Prostate gland (tissue), 2 donors: ENCODE measurements at regions not wholly inside any gene's neighbourhood (a gene's known extent, or its start where the extent isn't known, plus 50 kb on each side); places are given as distances from the start of the nearest gene placed in this dataset.

Experiments used
- DNase-seq: peaks from one replicate; pipeline ENCODE4 v3.0.0-alpha.2; 2019; ENCODE audit warnings: low spot score
- H3K27ac ChIP-seq, 2 donors: fragments of 200-600 bp; sonication (generic); 2 replicates each; pipeline ENCODE4 v1.5.1; 2017 to 2019
- H3K27me3 ChIP-seq: fragments of 200-600 bp; sonication (generic); replicated peaks from 2 replicates; pipeline ENCODE4 v1.5.1; 2019; ENCODE audit not compliant: insufficient read depth
- H3K36me3 ChIP-seq, 2 donors: fragments of 200-600 bp; sonication (generic); 1 replicate in 1 of 2; 2 replicates in 1 of 2; pipeline versions ENCODE4 v1.5.1 to v1.8.1; 2017 to 2019
- H3K4me1 ChIP-seq: fragments of 200-600 bp; sonication (generic); replicated peaks from 2 replicates; pipeline ENCODE4 v1.5.1; 2019
- H3K4me3 ChIP-seq, 2 donors: fragments of 200-600 bp; sonication (generic); 2 replicates each; pipeline ENCODE4 v1.5.1; 2017 to 2019
- H3K9me3 ChIP-seq: fragments of 200-600 bp; sonication (generic); 2 replicates; pipeline ENCODE4 v1.5.1; 2017
- POLR2A ChIP-seq: fragments of 450-650 bp; IDR thresholded peaks from one replicate; pipeline ENCODE4 v1.6.1; 2016; ENCODE audit warnings: antibody characterized with exemption, mild to moderate bottlenecking
- POLR2AphosphoS5 ChIP-seq: sonication (generic); formaldehyde crosslinking; IDR thresholded peaks from one replicate; pipeline ENCODE4 v1.6.1; 2017; ENCODE audit warnings: antibody characterized with exemption
- WGBS: methylation state at CpG from one replicate; pipeline ENCODE4 v1.1.5; 2018; 5-methylcytosine and 5-hydroxymethylcytosine counted together
- intact Hi-C: fragments of 100-400 bp; cut with DNase I; formaldehyde crosslinking; loops from one replicate; pipeline ENCODE4 v1.14.2; 2022
- TF ChIP-seq, protein P1 (sequence below), 4 experiments: fragments of 200-600 bp in 2 of 4; fragments of 450-650 bp in 2 of 4; sonication (generic) in 2 of 4; IDR thresholded peaks; 1 replicate in 3 of 4; 2 replicates in 1 of 4; pipeline ENCODE4 v1.5.1; 2016 to 2019; ENCODE audit warnings: antibody characterized with exemption in 4 of 4, mild to moderate bottlenecking in 2 of 4, moderate library complexity in 2 of 4

DNA sequence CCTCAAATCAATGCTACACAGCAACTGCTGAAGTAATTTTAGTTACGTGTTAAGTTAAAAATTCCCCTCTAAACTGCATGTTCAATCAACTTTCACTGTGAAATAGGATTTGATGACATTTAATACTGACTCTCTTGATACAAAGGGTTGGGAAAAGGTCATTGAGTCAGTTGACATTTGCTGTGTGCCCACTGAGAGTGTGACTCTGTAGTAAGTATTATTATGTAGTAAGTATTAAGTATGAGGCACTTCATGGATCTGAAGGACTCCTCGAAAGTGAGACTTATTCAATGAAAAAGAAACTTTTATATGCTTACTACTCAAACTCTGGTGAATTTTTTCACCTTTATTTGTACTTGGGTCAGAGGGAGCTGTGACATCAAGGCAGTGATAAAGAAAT lies 83.1 kb upstream of the S1PR1 start:
- Histone ChIP-seq H3K36me3 (no peaks in the 10 kb centered on the region), H3K27ac (no peak overlapping the region), H3K4me3 (no peak overlapping the region), H3K27me3 (no peaks in the 10 kb centered on the region), H3K4me1 (no peaks in the 10 kb centered on the region), H3K9me3 (no peaks in the 10 kb centered on the region)
- 92% methylated on average over 2 of the region's 2 CpGs for WGBS
- no peak for DNase-seq
- intact Hi-C loops = no loop called here
- TF ChIP-seq, protein P1, sequence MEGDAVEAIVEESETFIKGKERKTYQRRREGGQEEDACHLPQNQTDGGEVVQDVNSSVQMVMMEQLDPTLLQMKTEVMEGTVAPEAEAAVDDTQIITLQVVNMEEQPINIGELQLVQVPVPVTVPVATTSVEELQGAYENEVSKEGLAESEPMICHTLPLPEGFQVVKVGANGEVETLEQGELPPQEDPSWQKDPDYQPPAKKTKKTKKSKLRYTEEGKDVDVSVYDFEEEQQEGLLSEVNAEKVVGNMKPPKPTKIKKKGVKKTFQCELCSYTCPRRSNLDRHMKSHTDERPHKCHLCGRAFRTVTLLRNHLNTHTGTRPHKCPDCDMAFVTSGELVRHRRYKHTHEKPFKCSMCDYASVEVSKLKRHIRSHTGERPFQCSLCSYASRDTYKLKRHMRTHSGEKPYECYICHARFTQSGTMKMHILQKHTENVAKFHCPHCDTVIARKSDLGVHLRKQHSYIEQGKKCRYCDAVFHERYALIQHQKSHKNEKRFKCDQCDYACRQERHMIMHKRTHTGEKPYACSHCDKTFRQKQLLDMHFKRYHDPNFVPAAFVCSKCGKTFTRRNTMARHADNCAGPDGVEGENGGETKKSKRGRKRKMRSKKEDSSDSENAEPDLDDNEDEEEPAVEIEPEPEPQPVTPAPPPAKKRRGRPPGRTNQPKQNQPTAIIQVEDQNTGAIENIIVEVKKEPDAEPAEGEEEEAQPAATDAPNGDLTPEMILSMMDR (IDR thresholded peaks at IDR 0.05) = no peak
- TF ChIP-seq POLR2AphosphoS5 = no peak
- TF ChIP-seq POLR2A = no peak

DNA sequence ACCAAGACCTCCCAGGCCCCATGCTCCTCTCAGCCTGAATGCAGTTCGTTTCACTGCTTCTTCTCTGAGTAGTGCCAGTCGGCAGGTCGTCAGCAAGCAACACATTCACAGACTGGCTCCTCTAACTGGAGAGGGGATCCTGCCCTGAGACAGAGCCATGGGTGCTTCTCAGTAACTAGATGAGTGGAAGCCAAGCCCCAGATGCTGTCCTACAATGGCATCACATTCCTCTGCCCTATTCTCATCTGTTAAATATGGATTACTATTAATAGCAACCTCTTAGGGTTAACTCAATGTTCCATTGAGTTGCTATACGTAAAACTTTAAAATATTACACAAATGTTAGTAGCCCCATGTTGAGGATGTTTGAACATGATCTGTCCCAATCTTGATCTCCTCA lies 84.2 kb upstream of the S1PR1 start:
- H3K27me3 ChIP-seq = no peaks in the 10 kb centered on the region
- intact Hi-C loops = no loop called here
- no peaks in the 10 kb centered on the region for H3K36me3 ChIP-seq
- no peak for DNase-seq
- no peak overlapping the region for H3K27ac ChIP-seq
- 87% methylated on average over 4 of the region's 4 CpGs for WGBS
- TF ChIP-seq, protein P1 (IDR thresholded peaks at IDR 0.05) = no peak
- TF ChIP-seq POLR2A (no peak), POLR2AphosphoS5 (no peak)
- no peak overlapping the region for H3K4me3 ChIP-seq
- H3K4me1 ChIP-seq = no peaks in the 10 kb centered on the region
- H3K9me3 ChIP-seq = no peaks in the 10 kb centered on the region

DNA sequence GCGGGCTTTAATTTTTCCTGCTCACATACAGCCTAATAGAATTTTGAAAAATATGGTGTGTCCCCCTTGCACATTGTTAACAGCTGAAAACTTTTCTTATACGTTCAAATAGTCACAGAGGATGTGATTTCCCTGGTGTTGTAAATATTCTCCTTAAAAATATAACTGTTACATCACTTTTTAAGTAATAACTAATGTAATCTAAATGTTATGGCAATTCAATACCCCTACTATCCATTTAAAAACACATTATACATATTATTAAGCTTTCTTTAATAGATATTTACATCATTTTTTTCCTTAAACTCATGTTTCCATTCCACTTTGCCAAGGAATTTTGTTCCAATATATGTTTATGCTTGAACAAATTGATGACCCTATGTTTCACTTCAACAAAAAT lies 85.5 kb upstream of the S1PR1 start:
- Histone ChIP-seq H3K4me1 (no peaks in the 10 kb centered on the region), H3K36me3 (no peaks in the 10 kb centered on the region), H3K27me3 (no peaks in the 10 kb centered on the region), H3K27ac (no peak overlapping the region), H3K9me3 (no peaks in the 10 kb centered on the region), H3K4me3 (no peak overlapping the region)
- WGBS = 92% methylated on average over 2 of the region's 2 CpGs
- intact Hi-C loops = no loop called here
- no peak for DNase-seq
- TF ChIP-seq, protein P1 (IDR thresholded peaks at IDR 0.05) = no peak
- no peak for TF ChIP-seq POLR2AphosphoS5
- TF ChIP-seq POLR2A = no peak

DNA sequence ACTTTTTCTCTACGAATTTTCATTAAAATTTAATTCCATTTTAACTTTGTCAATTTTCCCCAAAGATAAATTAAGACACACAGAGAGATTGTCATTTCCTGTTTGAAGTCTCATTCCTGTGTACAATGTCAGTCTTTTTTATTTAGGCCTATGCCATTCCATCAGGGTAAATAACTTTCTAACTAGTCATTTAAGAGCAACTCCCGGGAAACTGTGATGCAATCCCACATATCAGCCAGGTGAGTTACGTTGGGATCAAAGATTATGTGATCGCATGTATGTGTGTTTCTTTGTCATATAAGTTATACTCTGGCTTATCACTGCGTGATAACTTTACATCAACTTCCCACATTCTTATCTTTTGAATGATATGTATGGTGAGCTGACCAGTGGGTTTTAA lies 86.1 kb upstream of the S1PR1 start:
- no peak for DNase-seq
- Histone ChIP-seq H3K27me3 (no peaks in the 10 kb centered on the region), H3K27ac (no peak overlapping the region), H3K36me3 (no peaks in the 10 kb centered on the region), H3K4me1 (no peaks in the 10 kb centered on the region), H3K4me3 (no peak overlapping the region), H3K9me3 (no peaks in the 10 kb centered on the region)
- TF ChIP-seq POLR2A (no peak), POLR2AphosphoS5 (no peak)
- TF ChIP-seq, protein P1 (IDR thresholded peaks at IDR 0.05) = no peak
- intact Hi-C loops = no loop called here
- 74% methylated on average over 5 of the region's 5 CpGs for WGBS

DNA sequence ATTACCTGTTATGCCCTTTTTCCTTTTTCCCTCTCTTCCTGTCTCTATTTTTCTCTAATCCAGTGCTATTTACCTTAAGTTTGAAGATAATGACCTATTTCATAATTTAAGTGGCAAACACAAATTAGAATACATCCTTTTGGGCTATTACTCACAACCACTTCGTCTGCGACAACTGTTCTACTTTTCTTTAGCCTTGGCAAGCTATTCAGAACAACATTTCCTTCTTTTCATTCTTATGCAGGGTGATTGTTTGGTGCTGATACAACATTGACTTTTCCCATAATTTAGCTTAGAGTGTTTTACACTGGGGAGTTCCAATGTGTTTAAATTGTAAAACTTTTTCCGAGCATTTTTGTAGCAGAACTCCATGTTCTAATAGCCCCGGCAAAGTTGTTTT lies 86.6 kb upstream of the S1PR1 start:
- intact Hi-C loops = no loop called here
- no peak overlapping the region for H3K4me3 ChIP-seq
- no peaks in the 10 kb centered on the region for H3K9me3 ChIP-seq
- TF ChIP-seq, protein P1 (IDR thresholded peaks at IDR 0.05) = no peak
- no peak for TF ChIP-seq POLR2AphosphoS5
- no peak for TF ChIP-seq POLR2A
- H3K27me3 ChIP-seq = no peaks in the 10 kb centered on the region
- H3K27ac ChIP-seq = no peak overlapping the region
- no peaks in the 10 kb centered on the region for H3K4me1 ChIP-seq
- H3K36me3 ChIP-seq = no peaks in the 10 kb centered on the region
- WGBS = 70% methylated on average over 4 of the region's 4 CpGs
- no peak for DNase-seq
